ENCODE measurements at regions not wholly inside any gene's neighbourhood (a gene's known extent, or its start where the extent isn't known, plus 50 kb on each side); places are given as distances from the start of the nearest gene placed in this dataset.

DNA sequence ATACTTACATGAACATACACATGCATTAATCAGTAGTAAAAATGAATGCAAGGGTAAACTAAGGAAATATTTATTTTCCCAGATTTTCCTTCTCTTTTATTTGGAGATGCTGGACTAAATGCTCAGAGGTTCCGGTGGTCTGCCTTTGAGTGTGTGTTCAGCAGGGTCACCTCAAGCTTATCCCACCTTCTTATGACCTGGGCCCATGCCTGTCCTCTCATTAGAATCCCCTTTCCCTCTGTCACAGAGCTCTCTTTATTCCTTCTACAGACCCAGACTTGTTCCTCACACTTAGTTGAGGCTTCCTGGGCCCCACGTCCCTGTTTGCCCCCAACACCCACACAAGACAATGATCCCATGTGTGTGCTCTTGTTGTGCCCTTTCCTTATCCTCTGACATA, 61.6 kb upstream of the TOP3B start:
- H3K27me3 ChIP-seq (ENCODE audit: insufficient read depth, poor library complexity, severe bottlenecking) = no peaks in the 10 kb centered on the region
- H3K4me3 ChIP-seq (replicated peaks; ENCODE audit: insufficient read depth, low read length) = no peak overlapping the region
- no peak for TF ChIP-seq SPI1 (IDR thresholded peaks at IDR 0.05; ENCODE audit: borderline replicate concordance, low read depth)
- TF ChIP-seq GABPA (IDR thresholded peaks at IDR 0.05; ENCODE audit: low read depth) = no peak
- TF ChIP-seq, protein P1, sequence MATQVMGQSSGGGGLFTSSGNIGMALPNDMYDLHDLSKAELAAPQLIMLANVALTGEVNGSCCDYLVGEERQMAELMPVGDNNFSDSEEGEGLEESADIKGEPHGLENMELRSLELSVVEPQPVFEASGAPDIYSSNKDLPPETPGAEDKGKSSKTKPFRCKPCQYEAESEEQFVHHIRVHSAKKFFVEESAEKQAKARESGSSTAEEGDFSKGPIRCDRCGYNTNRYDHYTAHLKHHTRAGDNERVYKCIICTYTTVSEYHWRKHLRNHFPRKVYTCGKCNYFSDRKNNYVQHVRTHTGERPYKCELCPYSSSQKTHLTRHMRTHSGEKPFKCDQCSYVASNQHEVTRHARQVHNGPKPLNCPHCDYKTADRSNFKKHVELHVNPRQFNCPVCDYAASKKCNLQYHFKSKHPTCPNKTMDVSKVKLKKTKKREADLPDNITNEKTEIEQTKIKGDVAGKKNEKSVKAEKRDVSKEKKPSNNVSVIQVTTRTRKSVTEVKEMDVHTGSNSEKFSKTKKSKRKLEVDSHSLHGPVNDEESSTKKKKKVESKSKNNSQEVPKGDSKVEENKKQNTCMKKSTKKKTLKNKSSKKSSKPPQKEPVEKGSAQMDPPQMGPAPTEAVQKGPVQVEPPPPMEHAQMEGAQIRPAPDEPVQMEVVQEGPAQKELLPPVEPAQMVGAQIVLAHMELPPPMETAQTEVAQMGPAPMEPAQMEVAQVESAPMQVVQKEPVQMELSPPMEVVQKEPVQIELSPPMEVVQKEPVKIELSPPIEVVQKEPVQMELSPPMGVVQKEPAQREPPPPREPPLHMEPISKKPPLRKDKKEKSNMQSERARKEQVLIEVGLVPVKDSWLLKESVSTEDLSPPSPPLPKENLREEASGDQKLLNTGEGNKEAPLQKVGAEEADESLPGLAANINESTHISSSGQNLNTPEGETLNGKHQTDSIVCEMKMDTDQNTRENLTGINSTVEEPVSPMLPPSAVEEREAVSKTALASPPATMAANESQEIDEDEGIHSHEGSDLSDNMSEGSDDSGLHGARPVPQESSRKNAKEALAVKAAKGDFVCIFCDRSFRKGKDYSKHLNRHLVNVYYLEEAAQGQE (IDR thresholded peaks at IDR 0.05; ENCODE audit: insufficient replicate concordance, low read depth) = no peak
- no peak for TF ChIP-seq POLR2AphosphoS5 (IDR thresholded peaks at IDR 0.05; ENCODE audit: low read depth)
- TF ChIP-seq, protein P2, sequence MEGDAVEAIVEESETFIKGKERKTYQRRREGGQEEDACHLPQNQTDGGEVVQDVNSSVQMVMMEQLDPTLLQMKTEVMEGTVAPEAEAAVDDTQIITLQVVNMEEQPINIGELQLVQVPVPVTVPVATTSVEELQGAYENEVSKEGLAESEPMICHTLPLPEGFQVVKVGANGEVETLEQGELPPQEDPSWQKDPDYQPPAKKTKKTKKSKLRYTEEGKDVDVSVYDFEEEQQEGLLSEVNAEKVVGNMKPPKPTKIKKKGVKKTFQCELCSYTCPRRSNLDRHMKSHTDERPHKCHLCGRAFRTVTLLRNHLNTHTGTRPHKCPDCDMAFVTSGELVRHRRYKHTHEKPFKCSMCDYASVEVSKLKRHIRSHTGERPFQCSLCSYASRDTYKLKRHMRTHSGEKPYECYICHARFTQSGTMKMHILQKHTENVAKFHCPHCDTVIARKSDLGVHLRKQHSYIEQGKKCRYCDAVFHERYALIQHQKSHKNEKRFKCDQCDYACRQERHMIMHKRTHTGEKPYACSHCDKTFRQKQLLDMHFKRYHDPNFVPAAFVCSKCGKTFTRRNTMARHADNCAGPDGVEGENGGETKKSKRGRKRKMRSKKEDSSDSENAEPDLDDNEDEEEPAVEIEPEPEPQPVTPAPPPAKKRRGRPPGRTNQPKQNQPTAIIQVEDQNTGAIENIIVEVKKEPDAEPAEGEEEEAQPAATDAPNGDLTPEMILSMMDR (IDR thresholded peaks at IDR 0.05; ENCODE audit: insufficient read depth, low read length) = no peak
- DNase-seq (ENCODE audit: low read depth in 1 of 2, low spot score in 1 of 2) = no peak
- H3K27ac ChIP-seq (replicated peaks) = no peak overlapping the region

DNA sequence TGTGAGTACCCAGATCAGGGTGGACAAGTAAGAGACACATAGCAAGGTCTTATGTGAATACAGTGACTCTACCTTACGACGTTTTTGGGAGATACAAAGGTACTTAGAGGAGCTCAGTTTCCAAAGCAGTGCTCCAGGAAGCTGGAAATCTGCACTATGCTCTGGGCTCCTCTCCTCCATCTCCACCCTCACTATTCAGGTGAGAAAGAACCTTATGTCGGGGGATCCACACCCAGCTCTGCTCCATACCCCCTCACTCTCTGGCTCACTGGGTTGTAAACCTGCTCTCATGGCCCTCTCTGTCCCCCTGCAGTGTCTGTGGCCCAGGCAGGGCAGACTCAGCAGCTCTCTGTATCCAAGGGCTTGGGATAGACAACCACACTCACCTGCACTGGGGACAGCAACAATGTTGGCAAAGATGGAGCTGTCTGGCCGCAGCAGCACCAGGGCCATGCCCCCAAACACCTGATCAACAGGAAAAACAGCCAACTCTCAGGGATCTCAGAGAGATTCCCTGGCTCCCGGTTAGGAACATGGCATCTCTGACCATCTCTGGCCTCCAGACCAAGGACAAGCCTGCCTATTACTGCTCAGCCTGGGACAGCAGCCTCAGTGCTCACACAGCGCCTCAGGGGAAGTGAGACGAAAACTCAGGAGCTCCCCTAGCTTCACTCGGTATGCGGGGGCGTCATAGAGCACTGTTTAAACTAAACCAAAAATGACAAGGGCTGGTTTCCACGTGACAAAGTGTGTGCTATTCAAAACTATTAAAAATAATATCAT, 60.9 kb upstream of the TOP3B start:
- H3K4me3 ChIP-seq (replicated peaks; ENCODE audit: insufficient read depth, low read length) = no peak overlapping the region
- no peaks in the 10 kb centered on the region for H3K27me3 ChIP-seq (ENCODE audit: insufficient read depth, poor library complexity, severe bottlenecking)
- no peak for TF ChIP-seq GABPA (IDR thresholded peaks at IDR 0.05; ENCODE audit: low read depth)
- no peak for TF ChIP-seq POLR2AphosphoS5 (IDR thresholded peaks at IDR 0.05; ENCODE audit: low read depth)
- TF ChIP-seq, protein P2 (IDR thresholded peaks at IDR 0.05; ENCODE audit: insufficient read depth, low read length) = no peak
- TF ChIP-seq, protein P1 (IDR thresholded peaks at IDR 0.05; ENCODE audit: insufficient replicate concordance, low read depth) = no peak
- TF ChIP-seq SPI1 (IDR thresholded peaks at IDR 0.05; ENCODE audit: borderline replicate concordance, low read depth) = no peak
- no peak for DNase-seq (ENCODE audit: low read depth in 1 of 2, low spot score in 1 of 2)
- no peak overlapping the region for H3K27ac ChIP-seq (replicated peaks)

DNA sequence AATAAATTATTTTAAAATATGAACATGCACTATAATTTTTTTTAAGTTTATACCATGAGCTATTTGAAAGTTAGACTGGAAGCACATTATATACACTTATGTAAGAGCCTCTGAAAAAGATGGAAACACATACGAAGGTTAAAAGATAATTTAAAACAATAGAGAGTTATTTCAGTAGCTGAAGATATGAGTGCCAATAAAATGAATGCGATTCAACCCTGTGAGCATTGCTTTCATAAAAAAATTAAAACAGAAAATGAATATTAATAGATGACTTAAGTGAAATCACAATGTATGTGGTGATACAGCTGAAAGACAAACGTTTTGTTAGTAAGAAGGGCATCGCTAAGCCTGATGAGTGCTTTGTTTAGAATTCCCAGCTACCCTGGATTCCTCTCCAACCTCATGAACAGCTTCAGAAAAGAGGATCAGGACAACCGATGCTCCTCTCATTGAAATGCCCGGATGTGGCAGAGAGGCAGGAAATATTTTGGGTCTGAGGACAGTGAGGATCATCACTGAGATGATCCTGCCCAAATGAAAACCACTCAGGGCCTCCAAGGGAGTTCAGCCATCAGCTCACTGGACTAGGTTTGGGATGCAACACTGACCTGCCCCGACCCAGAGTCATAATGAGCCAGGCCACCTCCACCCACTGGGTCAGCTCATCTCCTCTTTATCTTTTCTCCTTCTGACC, 60.2 kb upstream of the TOP3B start:
- Histone ChIP-seq H3K27ac (replicated peaks) (no peak overlapping the region), H3K27me3 (ENCODE audit: insufficient read depth, poor library complexity, severe bottlenecking) (no peaks in the 10 kb centered on the region), H3K4me3 (replicated peaks; ENCODE audit: insufficient read depth, low read length) (no peak overlapping the region)
- TF ChIP-seq SPI1 (IDR thresholded peaks at IDR 0.05; ENCODE audit: borderline replicate concordance, low read depth) (no peak), POLR2AphosphoS5 (IDR thresholded peaks at IDR 0.05; ENCODE audit: low read depth) (no peak), GABPA (IDR thresholded peaks at IDR 0.05; ENCODE audit: low read depth) (no peak)
- TF ChIP-seq, protein P2 (IDR thresholded peaks at IDR 0.05; ENCODE audit: insufficient read depth, low read length) = no peak
- TF ChIP-seq, protein P1 (IDR thresholded peaks at IDR 0.05; ENCODE audit: insufficient replicate concordance, low read depth) = no peak
- DNase-seq (ENCODE audit: low read depth in 1 of 2, low spot score in 1 of 2) = no peak
